SK-N-SH (cell line): ENCODE measurements at regions not wholly inside any gene's neighbourhood (a gene's known extent, or its start where the extent isn't known, plus 50 kb on each side); places are given as distances from the start of the nearest gene placed in this dataset.

Experiments used
- TCF12 ChIP-seq: IDR thresholded peaks from 2 replicates; pipeline ENCODE4 v1.4.0; 2012
- TF ChIP-seq, protein P1 (sequence below): IDR thresholded peaks from 2 replicates; pipeline ENCODE4 v1.4.0; 2012; ENCODE audit warnings: low read depth, borderline replicate concordance
- TF ChIP-seq, protein P2 (sequence below): fragments of 200-600 bp; sonication (generic); IDR thresholded peaks from 2 replicates; pipeline ENCODE4 v1.6.1; 2017; ENCODE audit warnings: antibody characterized with exemption, mild to moderate bottlenecking, moderate library complexity
- TF ChIP-seq, protein P3 (sequence below): IDR thresholded peaks from 2 replicates; pipeline ENCODE4 v1.6.1; 2012; ENCODE audit warnings: mild to moderate bottlenecking, low read depth, low read length, moderate library complexity

DNA sequence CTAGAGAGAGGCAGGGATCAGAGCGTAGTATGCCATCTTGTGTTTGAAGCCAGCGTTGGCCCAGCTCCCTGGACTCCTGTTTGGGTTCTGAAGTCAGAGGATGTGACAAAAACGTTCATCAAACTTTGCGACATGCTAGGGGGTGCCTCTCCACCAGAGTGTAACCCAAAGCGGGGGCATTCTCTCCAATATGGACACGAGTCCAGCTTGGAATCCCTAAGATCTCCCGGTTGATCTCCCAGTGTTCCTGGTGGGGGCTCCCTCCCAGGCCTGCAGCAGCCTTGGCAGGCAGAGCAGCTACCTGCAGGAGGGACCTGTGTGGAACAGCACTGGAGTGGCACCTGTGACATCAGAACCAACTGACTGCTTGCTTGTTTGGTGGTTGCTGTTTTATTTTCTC, 218.8 kb upstream of the ECI2 start:
- TF ChIP-seq, protein P1, sequence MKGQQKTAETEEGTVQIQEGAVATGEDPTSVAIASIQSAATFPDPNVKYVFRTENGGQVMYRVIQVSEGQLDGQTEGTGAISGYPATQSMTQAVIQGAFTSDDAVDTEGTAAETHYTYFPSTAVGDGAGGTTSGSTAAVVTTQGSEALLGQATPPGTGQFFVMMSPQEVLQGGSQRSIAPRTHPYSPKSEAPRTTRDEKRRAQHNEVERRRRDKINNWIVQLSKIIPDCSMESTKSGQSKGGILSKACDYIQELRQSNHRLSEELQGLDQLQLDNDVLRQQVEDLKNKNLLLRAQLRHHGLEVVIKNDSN, result no peak
- TF ChIP-seq, protein P2, sequence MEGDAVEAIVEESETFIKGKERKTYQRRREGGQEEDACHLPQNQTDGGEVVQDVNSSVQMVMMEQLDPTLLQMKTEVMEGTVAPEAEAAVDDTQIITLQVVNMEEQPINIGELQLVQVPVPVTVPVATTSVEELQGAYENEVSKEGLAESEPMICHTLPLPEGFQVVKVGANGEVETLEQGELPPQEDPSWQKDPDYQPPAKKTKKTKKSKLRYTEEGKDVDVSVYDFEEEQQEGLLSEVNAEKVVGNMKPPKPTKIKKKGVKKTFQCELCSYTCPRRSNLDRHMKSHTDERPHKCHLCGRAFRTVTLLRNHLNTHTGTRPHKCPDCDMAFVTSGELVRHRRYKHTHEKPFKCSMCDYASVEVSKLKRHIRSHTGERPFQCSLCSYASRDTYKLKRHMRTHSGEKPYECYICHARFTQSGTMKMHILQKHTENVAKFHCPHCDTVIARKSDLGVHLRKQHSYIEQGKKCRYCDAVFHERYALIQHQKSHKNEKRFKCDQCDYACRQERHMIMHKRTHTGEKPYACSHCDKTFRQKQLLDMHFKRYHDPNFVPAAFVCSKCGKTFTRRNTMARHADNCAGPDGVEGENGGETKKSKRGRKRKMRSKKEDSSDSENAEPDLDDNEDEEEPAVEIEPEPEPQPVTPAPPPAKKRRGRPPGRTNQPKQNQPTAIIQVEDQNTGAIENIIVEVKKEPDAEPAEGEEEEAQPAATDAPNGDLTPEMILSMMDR, result no peak
- TF ChIP-seq, protein P3, sequence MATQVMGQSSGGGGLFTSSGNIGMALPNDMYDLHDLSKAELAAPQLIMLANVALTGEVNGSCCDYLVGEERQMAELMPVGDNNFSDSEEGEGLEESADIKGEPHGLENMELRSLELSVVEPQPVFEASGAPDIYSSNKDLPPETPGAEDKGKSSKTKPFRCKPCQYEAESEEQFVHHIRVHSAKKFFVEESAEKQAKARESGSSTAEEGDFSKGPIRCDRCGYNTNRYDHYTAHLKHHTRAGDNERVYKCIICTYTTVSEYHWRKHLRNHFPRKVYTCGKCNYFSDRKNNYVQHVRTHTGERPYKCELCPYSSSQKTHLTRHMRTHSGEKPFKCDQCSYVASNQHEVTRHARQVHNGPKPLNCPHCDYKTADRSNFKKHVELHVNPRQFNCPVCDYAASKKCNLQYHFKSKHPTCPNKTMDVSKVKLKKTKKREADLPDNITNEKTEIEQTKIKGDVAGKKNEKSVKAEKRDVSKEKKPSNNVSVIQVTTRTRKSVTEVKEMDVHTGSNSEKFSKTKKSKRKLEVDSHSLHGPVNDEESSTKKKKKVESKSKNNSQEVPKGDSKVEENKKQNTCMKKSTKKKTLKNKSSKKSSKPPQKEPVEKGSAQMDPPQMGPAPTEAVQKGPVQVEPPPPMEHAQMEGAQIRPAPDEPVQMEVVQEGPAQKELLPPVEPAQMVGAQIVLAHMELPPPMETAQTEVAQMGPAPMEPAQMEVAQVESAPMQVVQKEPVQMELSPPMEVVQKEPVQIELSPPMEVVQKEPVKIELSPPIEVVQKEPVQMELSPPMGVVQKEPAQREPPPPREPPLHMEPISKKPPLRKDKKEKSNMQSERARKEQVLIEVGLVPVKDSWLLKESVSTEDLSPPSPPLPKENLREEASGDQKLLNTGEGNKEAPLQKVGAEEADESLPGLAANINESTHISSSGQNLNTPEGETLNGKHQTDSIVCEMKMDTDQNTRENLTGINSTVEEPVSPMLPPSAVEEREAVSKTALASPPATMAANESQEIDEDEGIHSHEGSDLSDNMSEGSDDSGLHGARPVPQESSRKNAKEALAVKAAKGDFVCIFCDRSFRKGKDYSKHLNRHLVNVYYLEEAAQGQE, result no peak
- no peak for TF ChIP-seq TCF12
